ENCODE measurements at regions not wholly inside any gene's neighbourhood (a gene's known extent, or its start where the extent isn't known, plus 50 kb on each side); places are given as distances from the start of the nearest gene placed in this dataset.

DNA sequence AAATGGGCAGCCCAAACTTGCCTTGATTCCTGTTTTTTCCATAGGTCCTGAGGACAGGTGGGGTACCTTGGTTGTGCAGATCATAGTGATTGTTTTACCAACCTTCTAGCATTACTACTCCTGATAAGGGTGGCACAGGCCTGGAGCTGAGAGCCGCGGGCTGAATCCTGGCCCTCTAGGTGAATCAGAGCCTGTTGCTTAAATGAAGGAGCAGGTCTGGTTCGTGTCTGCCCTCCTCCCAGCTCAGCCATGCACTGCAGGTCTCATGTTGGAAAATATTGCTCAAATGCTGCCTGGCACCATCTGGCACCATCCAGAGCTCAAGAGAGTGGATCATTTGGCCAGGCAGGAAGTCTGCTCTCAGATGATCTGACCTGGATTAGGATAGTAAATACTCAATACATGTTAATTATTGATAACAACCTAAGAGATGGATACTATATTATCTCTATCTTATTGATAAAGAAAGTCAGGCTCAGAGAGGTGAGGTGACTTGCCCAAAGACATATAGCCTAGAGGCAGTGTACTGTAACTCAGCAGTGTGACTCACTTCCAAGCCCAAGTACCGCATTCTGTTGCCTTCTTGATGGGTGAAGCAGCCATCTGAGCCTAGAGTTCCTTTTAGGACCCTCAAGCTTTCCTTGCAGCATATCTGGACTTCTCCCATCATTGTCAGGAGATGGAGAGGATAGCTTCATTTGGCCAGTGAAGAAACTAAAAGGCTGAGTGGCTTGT is 104.3 kb upstream of the PITX1 start:
- no peak overlapping the region for H3K4me3 ChIP-seq (replicated peaks in 1 of 3; ENCODE audit: insufficient read depth in 1 of 3, low read depth in 1 of 3, low read length in 3 of 3)
- DNase-seq (ENCODE audit: low read depth, low spot score): no peak
- no peaks in the 10 kb centered on the region for H4K20me1 ChIP-seq (replicated peaks; ENCODE audit: control insufficient read depth, extremely low read depth, insufficient read depth, low read length)
- H3K9me3 ChIP-seq (replicated peaks; ENCODE audit: control insufficient read depth, insufficient read depth, low read length): no peaks in the 10 kb centered on the region
- CTCF ChIA-PET: no interaction called here
- no TSS peak for BruUV-seq (replicated peaks)
- TF ChIP-seq FOS (IDR thresholded peaks at IDR 0.05; ENCODE audit: borderline replicate concordance, insufficient read depth, low read length) (no peak), EZH2 (IDR thresholded peaks at IDR 0.05; ENCODE audit: borderline replicate concordance, low read depth, low read length, severe bottlenecking) (no peak), MYC (IDR thresholded peaks at IDR 0.05; ENCODE audit: low read depth, low read length) (no peak), POLR2A (IDR thresholded peaks at IDR 0.05; ENCODE audit: low read depth, low read length) (no peak), POLR2AphosphoS5 (IDR thresholded peaks at IDR 0.05; ENCODE audit: insufficient read depth, low read depth, low read length) (no peak), GATA2 (IDR thresholded peaks at IDR 0.05; ENCODE audit: insufficient read depth, insufficient read length, low read depth, low read length) (no peak), JUN (IDR thresholded peaks at IDR 0.05; ENCODE audit: borderline replicate concordance, insufficient read depth, insufficient read length, low read depth) (no peak)
- TF ChIP-seq, protein P1, sequence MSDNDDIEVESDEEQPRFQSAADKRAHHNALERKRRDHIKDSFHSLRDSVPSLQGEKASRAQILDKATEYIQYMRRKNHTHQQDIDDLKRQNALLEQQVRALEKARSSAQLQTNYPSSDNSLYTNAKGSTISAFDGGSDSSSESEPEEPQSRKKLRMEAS (IDR thresholded peaks at IDR 0.05; ENCODE audit: insufficient read depth, insufficient read length): no peak
- TF ChIP-seq, protein P2, sequence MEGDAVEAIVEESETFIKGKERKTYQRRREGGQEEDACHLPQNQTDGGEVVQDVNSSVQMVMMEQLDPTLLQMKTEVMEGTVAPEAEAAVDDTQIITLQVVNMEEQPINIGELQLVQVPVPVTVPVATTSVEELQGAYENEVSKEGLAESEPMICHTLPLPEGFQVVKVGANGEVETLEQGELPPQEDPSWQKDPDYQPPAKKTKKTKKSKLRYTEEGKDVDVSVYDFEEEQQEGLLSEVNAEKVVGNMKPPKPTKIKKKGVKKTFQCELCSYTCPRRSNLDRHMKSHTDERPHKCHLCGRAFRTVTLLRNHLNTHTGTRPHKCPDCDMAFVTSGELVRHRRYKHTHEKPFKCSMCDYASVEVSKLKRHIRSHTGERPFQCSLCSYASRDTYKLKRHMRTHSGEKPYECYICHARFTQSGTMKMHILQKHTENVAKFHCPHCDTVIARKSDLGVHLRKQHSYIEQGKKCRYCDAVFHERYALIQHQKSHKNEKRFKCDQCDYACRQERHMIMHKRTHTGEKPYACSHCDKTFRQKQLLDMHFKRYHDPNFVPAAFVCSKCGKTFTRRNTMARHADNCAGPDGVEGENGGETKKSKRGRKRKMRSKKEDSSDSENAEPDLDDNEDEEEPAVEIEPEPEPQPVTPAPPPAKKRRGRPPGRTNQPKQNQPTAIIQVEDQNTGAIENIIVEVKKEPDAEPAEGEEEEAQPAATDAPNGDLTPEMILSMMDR (IDR thresholded peaks at IDR 0.05; ENCODE audit: extremely low read depth in 1 of 2, insufficient read depth in 1 of 2, low read depth in 1 of 2, low read length in 2 of 2): no peak
- H3K9ac ChIP-seq (replicated peaks; ENCODE audit: extremely low read depth, insufficient read depth, low read length): no peak overlapping the region
- no peaks in the 10 kb centered on the region for H3K79me2 ChIP-seq (ENCODE audit: control insufficient read depth, insufficient read depth, low read length)
- intact Hi-C loops (cut with micrococcal nuclease) (no loop called here), dilution Hi-C loops (cut with MboI; ENCODE audit: extremely low pct_ligation_motif_present, low sequenced_read_pairs) (no loop called here)
- no peak for FAIRE-seq
- H3K27me3 ChIP-seq (ENCODE audit: control insufficient read depth in 2 of 2, insufficient read depth in 2 of 2, low read length in 2 of 2): peaks cover 0 to 6% of the 10 kb centered on the region in 2 experiments
- no peaks in the 10 kb centered on the region for H3K36me3 ChIP-seq (ENCODE audit: control insufficient read depth in 2 of 2, extremely low read depth in 1 of 2, insufficient read depth in 2 of 2, low read length in 2 of 2)
- no peak overlapping the region for H2AFZ ChIP-seq (ENCODE audit: low read depth, low read length)
- H3K27ac ChIP-seq (ENCODE audit: insufficient read depth, low read depth, low read length): no peak overlapping the region
- H3K9me1 ChIP-seq (replicated peaks; ENCODE audit: control insufficient read depth, extremely low read depth, insufficient read depth, low read length): no peaks in the 10 kb centered on the region
- no peak overlapping the region for H3K4me2 ChIP-seq (ENCODE audit: insufficient read depth, low read length)
- H3K4me1 ChIP-seq (ENCODE audit: control insufficient read depth, extremely low read depth, insufficient read depth, low read length): no peaks in the 10 kb centered on the region
- POLR2A ChIA-PET: no interaction called here
